ENCODE measurements at regions not wholly inside any gene's neighbourhood (a gene's known extent, or its start where the extent isn't known, plus 50 kb on each side); places are given as distances from the start of the nearest gene placed in this dataset.

GRCh38 chr6:113299531-113299930 is 557.6 kb upstream of the MARCKS start:
- DNase-seq = no peak
- no peaks in the 10 kb centered on the region for H3K9me3 ChIP-seq
- TF ChIP-seq CTCF (IDR thresholded peaks at IDR 0.05) = no peak
- H3K36me3 ChIP-seq = no peaks in the 10 kb centered on the region
- no peak overlapping the region for H3K27ac ChIP-seq
- no peaks in the 10 kb centered on the region for H3K4me1 ChIP-seq
- no peak overlapping the region for H3K9ac ChIP-seq (ENCODE audit: low read depth in 2 of 2, low read length in 2 of 2)
- no peaks in the 10 kb centered on the region for H3K27me3 ChIP-seq
- no peak overlapping the region for H3K4me3 ChIP-seq
- intact Hi-C loops (cut with DNase I) = no loop called here

- Histone ChIP-seq H3K9ac (ENCODE audit: low read depth in 2 of 2, low read length in 2 of 2) (no peak overlapping the region), H3K36me3 (no peaks in the 10 kb centered on the region), H3K4me1 (no peaks in the 10 kb centered on the region), H3K4me3 (no peak overlapping the region), H3K27ac (no peak overlapping the region), H3K9me3 (no peaks in the 10 kb centered on the region), H3K27me3 (no peaks in the 10 kb centered on the region)
- intact Hi-C loops (cut with DNase I) = loop anchor here (10.0 kb wide), 1 partner anchor 527 kb away; no protein-coding TSS in a partner anchor
- DNase-seq = no peak
- no peak for TF ChIP-seq CTCF (IDR thresholded peaks at IDR 0.05)
These were observed 555.5 kb upstream of the MARCKS start for GRCh38 chr6:113301651-113302050.

- Histone ChIP-seq H3K27me3 (no peaks in the 10 kb centered on the region), H3K27ac (no peak overlapping the region), H3K4me3 (no peak overlapping the region), H3K9ac (ENCODE audit: low read depth in 2 of 2, low read length in 2 of 2) (no peak overlapping the region), H3K4me1 (no peaks in the 10 kb centered on the region), H3K36me3 (no peaks in the 10 kb centered on the region), H3K9me3 (no peaks in the 10 kb centered on the region)
- intact Hi-C loops (cut with DNase I) = loop anchor here (10.0 kb wide), 1 partner anchor 529 kb away; no protein-coding TSS in a partner anchor
- no peak for TF ChIP-seq CTCF (IDR thresholded peaks at IDR 0.05)
- DNase-seq = no peak
These were observed 553.0 kb upstream of the MARCKS start for GRCh38 chr6:113304116-113304515.

GRCh38 chr6:113306552-113307145 is 550.5 kb upstream of the MARCKS start:
- H3K4me3 ChIP-seq = no peak overlapping the region
- no peaks in the 10 kb centered on the region for H3K4me1 ChIP-seq
- H3K9ac ChIP-seq (ENCODE audit: low read depth in 2 of 2, low read length in 2 of 2) = no peak overlapping the region
- TF ChIP-seq CTCF (IDR thresholded peaks at IDR 0.05) = peak; percentile 23
- peak; percentile 82 for DNase-seq
- H3K27me3 ChIP-seq = no peaks in the 10 kb centered on the region
- no peak overlapping the region for H3K27ac ChIP-seq
- no peaks in the 10 kb centered on the region for H3K9me3 ChIP-seq
- no peaks in the 10 kb centered on the region for H3K36me3 ChIP-seq
- intact Hi-C loops (cut with DNase I) = loop anchor here (10.0 kb wide), 1 partner anchor 532 kb away; no protein-coding TSS in a partner anchor

- H3K27me3 ChIP-seq = no peaks in the 10 kb centered on the region
- no peaks in the 10 kb centered on the region for H3K36me3 ChIP-seq
- no peak overlapping the region for H3K27ac ChIP-seq
- H3K4me3 ChIP-seq = no peak overlapping the region
- no peak for DNase-seq
- no peaks in the 10 kb centered on the region for H3K9me3 ChIP-seq
- intact Hi-C loops (cut with DNase I) = loop anchor here (10.0 kb wide), 1 partner anchor 533 kb away; no protein-coding TSS in a partner anchor
- H3K4me1 ChIP-seq = no peaks in the 10 kb centered on the region
- H3K9ac ChIP-seq (ENCODE audit: low read depth in 2 of 2, low read length in 2 of 2) = no peak overlapping the region
- TF ChIP-seq CTCF (IDR thresholded peaks at IDR 0.05) = no peak
These were observed 548.9 kb upstream of the MARCKS start for GRCh38 chr6:113308266-113308665.
